ENCODE measurements at regions not wholly inside any gene's neighbourhood (a gene's known extent, or its start where the extent isn't known, plus 50 kb on each side); places are given as distances from the start of the nearest gene placed in this dataset.
"Not testable (repeated sequence)": the region's sequence is repeated elsewhere in the genome, so short reads cannot be mapped to it uniquely, and the experiment has no call there.

- H3K4me3 ChIP-seq = no peak overlapping the region
- no peaks in the 10 kb centered on the region for H3K36me3 ChIP-seq
- no peaks in the 10 kb centered on the region for H3K27me3 ChIP-seq (replicated peaks; ENCODE audit: insufficient read depth)
- no peaks in the 10 kb centered on the region for H3K9me3 ChIP-seq
- DNase-seq (ENCODE audit: low spot score) (no peak), ATAC-seq (ENCODE audit: insufficient number of reproducible peaks, low FRiP score, low read depth) (no peak)
- no peak for TF ChIP-seq CTCF (IDR thresholded peaks at IDR 0.05)
- peaks cover 0 to 2% of the 10 kb centered on the region in 2 donors for H3K4me1 ChIP-seq (ENCODE audit: control insufficient read depth in 1 of 2, low read depth in 2 of 2)
- H3K27ac ChIP-seq = no peak overlapping the region
Measured at GRCh38 chr18:76605341-76605929, 110.4 kb upstream of the ZNF516 start.

GRCh38 chr18:76604935-76605240, 109.8 kb upstream of the ZNF516 start:
- Histone ChIP-seq H3K4me3 (no peak overlapping the region), H3K36me3 (no peaks in the 10 kb centered on the region), H3K4me1 (ENCODE audit: control insufficient read depth in 1 of 2, low read depth in 2 of 2) (no peaks in the 10 kb centered on the region), H3K27ac (no peak overlapping the region), H3K9me3 (no peaks in the 10 kb centered on the region), H3K27me3 (replicated peaks; ENCODE audit: insufficient read depth) (no peaks in the 10 kb centered on the region)
- DNase-seq (ENCODE audit: low spot score) (no peak), ATAC-seq (ENCODE audit: insufficient number of reproducible peaks, low FRiP score, low read depth) (no peak)
- TF ChIP-seq CTCF (IDR thresholded peaks at IDR 0.05) = no peak

GRCh38 chr18:76604108-76604934, 109.3 kb upstream of the ZNF516 start:
- ATAC-seq (ENCODE audit: insufficient number of reproducible peaks, low FRiP score, low read depth) = no peak
- H3K4me1 ChIP-seq (ENCODE audit: control insufficient read depth in 1 of 2, low read depth in 2 of 2) = no peaks in the 10 kb centered on the region
- H3K27me3 ChIP-seq (replicated peaks; ENCODE audit: insufficient read depth) = no peaks in the 10 kb centered on the region
- DNase-seq (ENCODE audit: low spot score) = no peak
- no peaks in the 10 kb centered on the region for H3K9me3 ChIP-seq
- H3K4me3 ChIP-seq = no peak overlapping the region
- no peaks in the 10 kb centered on the region for H3K36me3 ChIP-seq
- no peak overlapping the region for H3K27ac ChIP-seq
- TF ChIP-seq CTCF (IDR thresholded peaks at IDR 0.05) = no peak

- no peaks in the 10 kb centered on the region for H3K36me3 ChIP-seq
- no peak overlapping the region for H3K4me3 ChIP-seq
- ATAC-seq (ENCODE audit: insufficient number of reproducible peaks, low FRiP score, low read depth) = no peak
- no peaks in the 10 kb centered on the region for H3K9me3 ChIP-seq
- H3K27me3 ChIP-seq (replicated peaks; ENCODE audit: insufficient read depth) = no peaks in the 10 kb centered on the region
- no peak for DNase-seq (ENCODE audit: low spot score)
- no peak overlapping the region for H3K27ac ChIP-seq
- no peak for TF ChIP-seq CTCF (IDR thresholded peaks at IDR 0.05)
- no peaks in the 10 kb centered on the region for H3K4me1 ChIP-seq (ENCODE audit: control insufficient read depth in 1 of 2, low read depth in 2 of 2)
Measured at GRCh38 chr18:76602191-76602590, 107.1 kb upstream of the ZNF516 start.

GRCh38 chr18:76600076-76600475, 105.0 kb upstream of the ZNF516 start:
- H3K36me3 ChIP-seq; H3K27me3 ChIP-seq (replicated peaks; ENCODE audit: insufficient read depth); H3K4me1 ChIP-seq (ENCODE audit: control insufficient read depth in 1 of 2, low read depth in 2 of 2); H3K27ac ChIP-seq; DNase-seq (ENCODE audit: low spot score); H3K4me3 ChIP-seq; H3K9me3 ChIP-seq; ATAC-seq (ENCODE audit: insufficient number of reproducible peaks, low FRiP score, low read depth): not testable (repeated sequence)

Data from thoracic aorta (tissue), 2 donors.